Peyer's patch (tissue), 4 donors: ENCODE measurements at regions not wholly inside any gene's neighbourhood (a gene's known extent, or its start where the extent isn't known, plus 50 kb on each side); places are given as distances from the start of the nearest gene placed in this dataset.

ENCODE experiments used
- DNase-seq, 3 donors: peaks; one replicate each; pipeline ENCODE4 v3.0.0-alpha.2; 2017 to 2019
- H3K27ac ChIP-seq, 4 donors: fragments of 200-600 bp; sonication (generic); one replicate each; pipeline ENCODE4 v1.5.1; 2016 to 2019
- H3K27me3 ChIP-seq, 2 donors: fragments of 200-600 bp; sonication (generic); one replicate each; pipeline ENCODE4 v1.5.1; 2019
- H3K36me3 ChIP-seq, 3 donors: fragments of 200-600 bp; sonication (generic); one replicate each; pipeline ENCODE4 v1.5.1; 2016 to 2019
- H3K4me1 ChIP-seq, 4 donors: fragments of 200-600 bp; sonication (generic); one replicate each; pipeline ENCODE4 v1.5.1; 2016 to 2019
- H3K4me3 ChIP-seq, 4 donors: fragments of 200-600 bp; sonication (generic); 1 replicate in 3 of 4; 2 replicates in 1 of 4; pipeline ENCODE4 v1.5.1; 2016 to 2019; ENCODE audit warnings: mild to moderate bottlenecking in 1 of 4
- H3K9me3 ChIP-seq, 4 donors: fragments of 200-600 bp; sonication (generic); one replicate each; pipeline ENCODE4 v1.5.1; 2016 to 2019; ENCODE audit warnings: mild to moderate bottlenecking in 1 of 4
- POLR2A ChIP-seq, 2 donors: fragments of 450-650 bp; IDR thresholded peaks; one replicate each; pipeline ENCODE4 v1.5.1; 2017; ENCODE audit warnings: antibody characterized with exemption in 2 of 2, mild to moderate bottlenecking in 2 of 2, moderate library complexity in 2 of 2
- TF ChIP-seq, protein P1 (sequence below), 6 experiments: fragments of 450-650 bp in 4 of 6; fragments of 200-600 bp in 2 of 6; sonication (generic) in 1 of 6; IDR thresholded peaks; one replicate each; pipeline ENCODE4 v1.5.1; 2017 to 2019; ENCODE audit warnings: antibody characterized with exemption in 6 of 6, mild to moderate bottlenecking in 3 of 6, moderate library complexity in 1 of 6

DNA sequence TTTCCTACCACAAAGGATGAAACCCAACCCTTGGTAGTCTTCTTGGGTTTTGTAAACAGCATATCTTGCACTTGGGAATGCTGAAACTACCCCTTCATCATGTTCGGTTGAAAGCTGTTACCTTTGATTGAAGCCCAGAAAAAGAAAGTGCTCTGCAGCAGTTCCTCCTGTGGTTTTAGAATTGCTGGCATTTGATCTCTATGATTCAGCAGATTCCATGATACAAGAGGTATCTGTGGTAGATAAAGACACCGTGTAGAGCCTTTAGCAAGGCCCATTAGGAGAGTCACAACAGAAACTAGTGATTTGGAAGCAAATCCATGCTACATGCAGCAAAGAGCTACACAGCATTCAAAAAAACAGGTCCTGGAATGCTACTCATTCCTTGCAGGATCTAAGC is 557.0 kb downstream of the TLE1 start:
- no peak for DNase-seq
- no peaks in the 10 kb centered on the region for H3K9me3 ChIP-seq
- H3K4me1 ChIP-seq = no peaks in the 10 kb centered on the region
- TF ChIP-seq POLR2A (IDR thresholded peaks at IDR 0.05) = no peak
- TF ChIP-seq, protein P1, sequence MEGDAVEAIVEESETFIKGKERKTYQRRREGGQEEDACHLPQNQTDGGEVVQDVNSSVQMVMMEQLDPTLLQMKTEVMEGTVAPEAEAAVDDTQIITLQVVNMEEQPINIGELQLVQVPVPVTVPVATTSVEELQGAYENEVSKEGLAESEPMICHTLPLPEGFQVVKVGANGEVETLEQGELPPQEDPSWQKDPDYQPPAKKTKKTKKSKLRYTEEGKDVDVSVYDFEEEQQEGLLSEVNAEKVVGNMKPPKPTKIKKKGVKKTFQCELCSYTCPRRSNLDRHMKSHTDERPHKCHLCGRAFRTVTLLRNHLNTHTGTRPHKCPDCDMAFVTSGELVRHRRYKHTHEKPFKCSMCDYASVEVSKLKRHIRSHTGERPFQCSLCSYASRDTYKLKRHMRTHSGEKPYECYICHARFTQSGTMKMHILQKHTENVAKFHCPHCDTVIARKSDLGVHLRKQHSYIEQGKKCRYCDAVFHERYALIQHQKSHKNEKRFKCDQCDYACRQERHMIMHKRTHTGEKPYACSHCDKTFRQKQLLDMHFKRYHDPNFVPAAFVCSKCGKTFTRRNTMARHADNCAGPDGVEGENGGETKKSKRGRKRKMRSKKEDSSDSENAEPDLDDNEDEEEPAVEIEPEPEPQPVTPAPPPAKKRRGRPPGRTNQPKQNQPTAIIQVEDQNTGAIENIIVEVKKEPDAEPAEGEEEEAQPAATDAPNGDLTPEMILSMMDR (IDR thresholded peaks at IDR 0.05) = no peak
- no peaks in the 10 kb centered on the region for H3K27me3 ChIP-seq
- H3K27ac ChIP-seq = no peak overlapping the region
- no peaks in the 10 kb centered on the region for H3K36me3 ChIP-seq
- H3K4me3 ChIP-seq = no peak overlapping the region

DNA sequence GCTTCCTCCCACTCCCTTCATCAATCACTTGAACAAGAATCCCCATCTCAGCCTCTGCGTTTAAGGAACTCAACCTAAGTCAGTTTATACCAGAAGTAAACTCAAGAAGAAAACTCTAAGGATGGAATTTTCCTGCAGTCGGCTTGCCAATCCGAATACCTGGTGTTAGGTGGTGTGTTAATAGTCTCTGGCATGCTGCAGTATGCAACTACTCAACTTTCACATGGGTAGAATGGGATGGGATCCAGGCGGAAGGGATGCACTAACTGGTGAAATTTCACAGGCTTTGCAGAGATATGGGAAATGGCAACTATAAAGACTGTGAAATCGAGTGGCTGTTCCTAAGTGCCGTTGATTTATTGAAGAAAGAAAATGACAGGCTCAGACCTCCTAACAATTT is 560.6 kb downstream of the TLE1 start:
- no peak overlapping the region for H3K27ac ChIP-seq
- DNase-seq = no peak
- H3K36me3 ChIP-seq = no peaks in the 10 kb centered on the region
- H3K4me3 ChIP-seq = no peak overlapping the region
- H3K9me3 ChIP-seq = no peaks in the 10 kb centered on the region
- H3K4me1 ChIP-seq = no peaks in the 10 kb centered on the region
- H3K27me3 ChIP-seq = no peaks in the 10 kb centered on the region
- no peak for TF ChIP-seq POLR2A (IDR thresholded peaks at IDR 0.05)
- TF ChIP-seq, protein P1 (IDR thresholded peaks at IDR 0.05) = no peak

DNA sequence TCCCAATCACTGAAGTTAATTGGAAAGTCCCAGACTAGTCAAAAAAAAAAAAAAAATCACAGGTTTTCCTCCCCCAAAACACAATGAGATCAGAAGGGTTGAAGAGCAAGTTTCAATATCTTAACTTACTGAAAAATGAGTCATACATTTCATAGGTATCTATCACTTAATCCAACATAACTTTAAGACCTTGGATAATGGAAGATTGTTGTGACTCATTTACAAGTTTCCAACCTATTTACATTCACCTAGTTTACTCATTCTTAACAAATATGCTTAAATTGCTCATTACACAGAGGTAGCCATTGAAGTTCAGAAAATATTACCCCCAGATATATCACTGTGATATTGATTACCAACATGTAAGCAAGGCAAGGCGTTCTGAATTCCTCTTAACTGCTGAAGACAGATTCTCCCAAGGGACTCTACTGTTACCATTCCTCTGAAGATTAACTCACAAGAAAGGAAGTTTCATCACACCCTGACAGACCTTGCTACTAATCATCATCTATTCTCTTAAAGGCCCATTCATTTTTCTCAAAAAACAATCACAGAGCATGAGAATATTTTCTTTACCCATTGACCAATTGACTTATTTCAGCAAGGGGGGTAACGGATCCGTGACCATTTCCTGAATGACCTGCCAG is 563.8 kb downstream of the TLE1 start:
- Histone ChIP-seq H3K27me3 (no peaks in the 10 kb centered on the region), H3K9me3 (no peaks in the 10 kb centered on the region), H3K4me3 (no peak overlapping the region), H3K36me3 (no peaks in the 10 kb centered on the region), H3K27ac (no peak overlapping the region), H3K4me1 (no peaks in the 10 kb centered on the region)
- no peak for TF ChIP-seq POLR2A (IDR thresholded peaks at IDR 0.05)
- TF ChIP-seq, protein P1 (IDR thresholded peaks at IDR 0.05) = no peak
- no peak for DNase-seq

DNA sequence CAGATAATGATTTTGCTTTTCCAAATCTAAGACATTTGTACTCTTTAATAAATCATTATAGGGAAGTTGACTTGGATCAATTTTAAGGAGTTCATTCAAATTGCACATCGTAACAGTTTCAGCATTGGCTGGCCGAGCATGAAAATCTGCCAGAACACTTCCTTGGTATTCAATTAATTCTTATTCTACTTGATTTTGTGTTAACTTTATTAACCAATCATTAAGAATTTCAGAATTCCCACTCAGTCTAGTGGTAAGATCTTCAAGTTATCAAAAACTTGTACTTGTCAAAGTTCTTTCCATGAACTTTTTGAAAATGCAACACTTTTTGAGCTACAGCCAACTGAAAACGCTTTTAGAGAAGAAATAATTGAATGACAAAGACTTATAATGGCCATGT is 565.8 kb downstream of the TLE1 start:
- H3K27me3 ChIP-seq = no peaks in the 10 kb centered on the region
- H3K36me3 ChIP-seq = no peaks in the 10 kb centered on the region
- no peaks in the 10 kb centered on the region for H3K9me3 ChIP-seq
- TF ChIP-seq POLR2A (IDR thresholded peaks at IDR 0.05) = no peak
- TF ChIP-seq, protein P1 (IDR thresholded peaks at IDR 0.05) = no peak
- H3K4me1 ChIP-seq = no peaks in the 10 kb centered on the region
- no peak overlapping the region for H3K4me3 ChIP-seq
- no peak for DNase-seq
- no peak overlapping the region for H3K27ac ChIP-seq

DNA sequence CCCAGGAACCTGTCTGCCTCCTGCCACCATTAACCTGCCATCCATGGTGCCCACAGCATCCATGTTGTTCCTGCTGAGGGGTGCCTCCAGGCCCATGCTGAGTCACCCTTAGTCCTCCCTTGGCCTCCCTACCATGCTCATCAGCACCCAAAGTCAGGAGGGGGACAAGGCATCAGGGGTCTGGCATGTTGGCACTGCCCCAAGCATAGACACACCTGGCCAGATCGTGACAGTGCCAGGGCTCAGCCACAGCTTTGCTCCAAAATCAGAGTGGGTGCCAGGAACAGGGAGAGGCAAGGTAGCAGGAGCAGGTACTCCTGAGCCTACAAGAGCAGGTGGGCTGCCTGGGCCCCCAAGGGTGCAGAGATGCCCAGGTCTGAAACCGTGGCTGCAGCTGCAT is 566.6 kb downstream of the TLE1 start:
- Histone ChIP-seq H3K4me1 (no peaks in the 10 kb centered on the region), H3K27me3 (no peaks in the 10 kb centered on the region), H3K9me3 (no peaks in the 10 kb centered on the region), H3K27ac (no peak overlapping the region), H3K4me3 (no peak overlapping the region), H3K36me3 (no peaks in the 10 kb centered on the region)
- no peak for DNase-seq
- TF ChIP-seq, protein P1 (IDR thresholded peaks at IDR 0.05) = no peak
- TF ChIP-seq POLR2A (IDR thresholded peaks at IDR 0.05) = no peak

DNA sequence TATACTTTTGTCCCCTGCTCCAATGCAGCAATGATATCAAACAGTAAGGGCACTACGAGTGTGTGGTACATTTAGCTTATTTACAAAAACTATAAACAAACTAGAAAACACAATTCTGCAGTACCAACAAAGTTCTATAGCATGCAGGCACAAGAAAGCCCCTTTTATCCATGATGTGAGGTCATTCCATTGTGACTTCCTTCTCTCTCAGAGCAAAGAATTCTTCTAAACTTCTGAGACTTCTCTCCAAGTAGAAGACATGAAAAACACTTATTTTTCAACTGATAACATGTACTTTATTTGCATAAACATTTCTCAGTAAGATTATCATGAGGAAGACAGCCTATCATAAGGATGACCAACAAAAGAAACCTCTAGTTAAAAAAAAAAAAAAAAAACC is 569.8 kb downstream of the TLE1 start:
- Histone ChIP-seq H3K9me3 (no peaks in the 10 kb centered on the region), H3K36me3 (no peaks in the 10 kb centered on the region), H3K27ac (no peak overlapping the region), H3K4me3 (no peak overlapping the region), H3K4me1 (no peaks in the 10 kb centered on the region), H3K27me3 (no peaks in the 10 kb centered on the region)
- TF ChIP-seq, protein P1 (IDR thresholded peaks at IDR 0.05) = no peak
- TF ChIP-seq POLR2A (IDR thresholded peaks at IDR 0.05) = no peak
- DNase-seq = no peak
